Stomach (tissue), 4 donors: ENCODE measurements at regions not wholly inside any gene's neighbourhood (a gene's known extent, or its start where the extent isn't known, plus 50 kb on each side); places are given as distances from the start of the nearest gene placed in this dataset.

Experiments used
- EP300 ChIP-seq: sonication (generic); formaldehyde crosslinking; IDR thresholded peaks from one replicate; pipeline ENCODE4 v1.6.1; 2017; ENCODE audit warnings: antibody characterized with exemption
- POLR2A ChIP-seq, 4 donors: fragments of 450-650 bp; IDR thresholded peaks; one replicate each; pipeline ENCODE4 v1.6.1; 2016; ENCODE audit warnings: antibody characterized with exemption in 4 of 4, control low read depth in 2 of 4, mild to moderate bottlenecking in 1 of 4, moderate library complexity in 1 of 4
- TF ChIP-seq, protein P1 (sequence below), 7 experiments: fragments of 450-650 bp in 4 of 7; fragments of 200-600 bp in 3 of 7; sonication (generic) in 3 of 7; IDR thresholded peaks; one replicate each; pipeline ENCODE4 v1.5.1; 2016 to 2019; ENCODE audit warnings: antibody characterized with exemption in 7 of 7, control low read depth in 2 of 7, mild to moderate bottlenecking in 1 of 7

- TF ChIP-seq, protein P1, sequence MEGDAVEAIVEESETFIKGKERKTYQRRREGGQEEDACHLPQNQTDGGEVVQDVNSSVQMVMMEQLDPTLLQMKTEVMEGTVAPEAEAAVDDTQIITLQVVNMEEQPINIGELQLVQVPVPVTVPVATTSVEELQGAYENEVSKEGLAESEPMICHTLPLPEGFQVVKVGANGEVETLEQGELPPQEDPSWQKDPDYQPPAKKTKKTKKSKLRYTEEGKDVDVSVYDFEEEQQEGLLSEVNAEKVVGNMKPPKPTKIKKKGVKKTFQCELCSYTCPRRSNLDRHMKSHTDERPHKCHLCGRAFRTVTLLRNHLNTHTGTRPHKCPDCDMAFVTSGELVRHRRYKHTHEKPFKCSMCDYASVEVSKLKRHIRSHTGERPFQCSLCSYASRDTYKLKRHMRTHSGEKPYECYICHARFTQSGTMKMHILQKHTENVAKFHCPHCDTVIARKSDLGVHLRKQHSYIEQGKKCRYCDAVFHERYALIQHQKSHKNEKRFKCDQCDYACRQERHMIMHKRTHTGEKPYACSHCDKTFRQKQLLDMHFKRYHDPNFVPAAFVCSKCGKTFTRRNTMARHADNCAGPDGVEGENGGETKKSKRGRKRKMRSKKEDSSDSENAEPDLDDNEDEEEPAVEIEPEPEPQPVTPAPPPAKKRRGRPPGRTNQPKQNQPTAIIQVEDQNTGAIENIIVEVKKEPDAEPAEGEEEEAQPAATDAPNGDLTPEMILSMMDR (IDR thresholded peaks at IDR 0.05): no peak
- TF ChIP-seq POLR2A (IDR thresholded peaks at IDR 0.05) (no peak), EP300 (no peak)
Observed at GRCh38 chr12:131471946-131472732, 238.8 kb upstream of the SFSWAP start.
